Astrocyte of the spinal cord (primary cell): ENCODE measurements at regions not wholly inside any gene's neighbourhood (a gene's known extent, or its start where the extent isn't known, plus 50 kb on each side); places are given as distances from the start of the nearest gene placed in this dataset.

ENCODE experiments used
- DNase-seq: peaks from one replicate; pipeline ENCODE4 v3.0.0; 2011; ENCODE audit warnings: low read depth, low spot score
- H3K4me3 ChIP-seq: 2 replicates; pipeline ENCODE4 v1.5.1; 2011; ENCODE audit warnings: low read depth, mild to moderate bottlenecking, low read length, moderate library complexity
- in situ Hi-C: cut with HindIII; loops from 2 replicates; pipeline ENCODE4 v1.10.0; 2017; ENCODE audit warnings: low sequenced_read_pairs
- TF ChIP-seq, protein P1 (sequence below): IDR thresholded peaks from 2 replicates; pipeline ENCODE4 v1.5.1; 2012; ENCODE audit warnings: low read depth, mild to moderate bottlenecking, low read length, inconsistent platforms

DNA sequence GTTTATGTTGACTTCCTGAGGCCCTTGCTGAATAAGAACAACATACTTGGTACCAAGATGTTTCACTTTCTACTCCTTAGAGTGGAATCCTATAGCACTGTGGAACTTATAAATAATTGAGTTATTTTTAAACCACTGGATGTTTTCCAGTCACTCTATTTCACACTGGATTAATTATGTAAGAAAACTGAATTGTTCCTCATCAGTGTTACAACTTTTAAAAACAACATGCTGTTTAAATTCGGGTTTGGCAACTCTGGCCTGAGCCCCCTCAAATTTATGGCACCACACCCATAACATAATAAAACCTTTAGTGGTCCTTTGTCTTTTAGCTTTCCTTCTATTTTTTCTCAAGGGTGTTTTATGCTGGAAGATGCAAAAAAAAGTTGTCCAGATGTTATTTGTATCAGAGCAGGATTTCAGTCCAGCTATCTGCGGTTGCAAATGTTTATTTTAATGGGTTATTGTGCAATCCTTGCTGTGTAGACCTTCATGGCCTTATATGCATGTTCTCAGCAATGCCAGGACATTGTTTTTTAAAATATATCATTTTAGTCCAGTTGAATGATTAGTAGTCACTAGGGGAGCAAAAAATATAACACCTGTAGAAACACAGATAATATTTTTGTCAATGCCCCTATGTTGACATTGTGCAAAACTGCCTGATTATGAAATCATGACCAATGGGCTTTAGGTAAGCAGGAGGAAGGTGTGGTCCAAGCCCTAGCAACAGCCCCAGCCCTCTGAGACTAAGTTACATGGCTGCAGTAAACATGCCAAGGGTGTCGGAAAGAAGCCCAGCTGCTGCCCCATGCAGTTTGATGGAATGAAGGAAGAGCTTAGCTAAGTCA, 638.0 kb upstream of the ZEB2 start:
- TF ChIP-seq, protein P1, sequence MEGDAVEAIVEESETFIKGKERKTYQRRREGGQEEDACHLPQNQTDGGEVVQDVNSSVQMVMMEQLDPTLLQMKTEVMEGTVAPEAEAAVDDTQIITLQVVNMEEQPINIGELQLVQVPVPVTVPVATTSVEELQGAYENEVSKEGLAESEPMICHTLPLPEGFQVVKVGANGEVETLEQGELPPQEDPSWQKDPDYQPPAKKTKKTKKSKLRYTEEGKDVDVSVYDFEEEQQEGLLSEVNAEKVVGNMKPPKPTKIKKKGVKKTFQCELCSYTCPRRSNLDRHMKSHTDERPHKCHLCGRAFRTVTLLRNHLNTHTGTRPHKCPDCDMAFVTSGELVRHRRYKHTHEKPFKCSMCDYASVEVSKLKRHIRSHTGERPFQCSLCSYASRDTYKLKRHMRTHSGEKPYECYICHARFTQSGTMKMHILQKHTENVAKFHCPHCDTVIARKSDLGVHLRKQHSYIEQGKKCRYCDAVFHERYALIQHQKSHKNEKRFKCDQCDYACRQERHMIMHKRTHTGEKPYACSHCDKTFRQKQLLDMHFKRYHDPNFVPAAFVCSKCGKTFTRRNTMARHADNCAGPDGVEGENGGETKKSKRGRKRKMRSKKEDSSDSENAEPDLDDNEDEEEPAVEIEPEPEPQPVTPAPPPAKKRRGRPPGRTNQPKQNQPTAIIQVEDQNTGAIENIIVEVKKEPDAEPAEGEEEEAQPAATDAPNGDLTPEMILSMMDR: no peak
- in situ Hi-C loops: no loop called here
- no peak overlapping the region for H3K4me3 ChIP-seq
- peak; percentile 88 for DNase-seq

DNA sequence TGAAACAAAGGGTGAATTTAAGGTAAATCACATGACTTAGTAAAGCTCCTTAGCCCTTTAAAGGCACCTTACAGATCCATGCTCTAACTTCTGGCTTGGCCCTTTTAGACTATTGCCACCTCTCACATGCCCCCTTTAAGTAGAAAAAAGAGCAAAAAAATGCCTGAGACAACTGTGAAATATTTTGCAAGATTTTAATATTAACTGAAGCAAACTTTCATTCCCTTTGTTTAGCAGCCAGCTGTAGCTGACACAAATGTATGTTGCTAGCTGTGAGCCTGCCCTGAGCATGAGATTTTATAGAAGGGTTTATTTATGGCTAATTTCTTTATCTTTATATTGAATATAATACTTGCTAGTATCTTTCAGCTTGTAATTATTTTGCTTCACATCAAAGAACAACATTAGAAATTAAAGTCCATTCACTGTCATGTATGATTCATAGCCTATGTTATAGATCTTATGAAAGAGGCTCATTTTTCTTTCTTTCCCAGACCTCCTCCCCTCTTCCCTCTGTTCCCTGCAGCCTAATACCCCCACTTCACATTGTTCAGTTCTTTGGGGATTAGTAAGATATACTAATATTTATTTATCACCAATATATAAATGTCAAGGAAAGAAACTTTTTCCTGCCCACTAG, 637.2 kb upstream of the ZEB2 start:
- in situ Hi-C loops: no loop called here
- TF ChIP-seq, protein P1: no peak

DNA sequence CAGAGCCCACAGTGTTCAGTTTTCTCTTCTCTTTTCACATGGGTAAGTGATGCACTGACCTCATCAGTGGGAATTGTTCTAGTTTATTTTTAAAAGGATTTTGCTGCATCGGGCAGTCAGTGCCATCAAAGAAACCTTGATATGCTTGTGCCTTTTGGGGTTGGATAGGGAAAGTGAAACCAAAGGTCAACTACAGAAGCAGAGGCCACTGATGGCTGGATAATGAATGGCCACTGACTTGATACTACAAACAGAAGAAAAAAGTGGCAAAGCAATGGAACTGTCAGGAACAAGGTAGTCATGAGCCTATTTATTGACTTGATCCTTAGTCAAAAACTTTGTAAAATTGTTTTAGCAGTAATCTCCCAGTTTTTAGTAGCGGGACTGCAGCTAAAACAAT, 636.3 kb upstream of the ZEB2 start:
- in situ Hi-C loops: no loop called here
- DNase-seq: no peak
- H3K4me3 ChIP-seq: no peak overlapping the region
- TF ChIP-seq, protein P1: no peak

More for the DNA sequence above, 637.2 kb upstream of the ZEB2 start:
- DNase-seq: no peak
- no peak overlapping the region for H3K4me3 ChIP-seq

DNA sequence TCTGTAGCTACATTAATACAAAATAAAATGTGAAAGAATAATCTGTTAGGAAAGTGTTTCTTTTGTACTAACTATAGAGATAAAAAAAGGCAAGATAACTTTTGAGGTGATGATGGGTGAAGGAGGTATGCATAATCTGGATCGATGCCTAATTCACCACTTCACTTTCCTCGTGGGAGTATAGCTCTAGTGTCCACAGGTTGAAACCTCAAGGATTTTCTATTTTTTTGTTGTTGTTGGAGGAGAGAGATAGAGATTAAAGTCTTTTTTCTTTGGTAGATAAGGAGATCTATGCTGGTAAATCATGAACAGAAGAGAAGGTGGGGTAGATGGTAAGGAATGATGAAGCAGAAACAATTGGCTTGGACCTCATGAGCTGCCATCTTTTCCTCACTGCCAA, 635.3 kb upstream of the ZEB2 start:
- TF ChIP-seq, protein P1: no peak
- in situ Hi-C loops: no loop called here
- DNase-seq: no peak
- H3K4me3 ChIP-seq: no peak overlapping the region

DNA sequence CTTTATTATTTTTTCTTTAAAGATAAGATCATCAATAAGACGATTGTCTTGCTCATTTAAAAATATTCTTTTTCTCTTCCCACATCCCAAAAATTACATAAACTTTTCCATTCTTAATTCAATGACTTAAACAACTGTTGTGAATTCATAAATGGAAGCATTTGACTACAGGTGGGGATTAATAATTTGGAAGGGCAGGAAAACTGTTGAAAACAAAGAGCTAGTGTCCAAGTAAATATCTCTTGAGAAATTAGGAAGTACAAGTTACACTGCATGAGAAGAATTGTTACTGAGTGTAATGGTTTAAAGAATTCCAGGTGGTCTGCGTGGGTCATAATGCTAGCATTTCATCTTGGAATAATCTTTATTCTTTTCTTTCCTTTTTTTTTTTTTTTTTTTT, 634.8 kb upstream of the ZEB2 start:
- no peak overlapping the region for H3K4me3 ChIP-seq
- in situ Hi-C loops: no loop called here
- DNase-seq: no peak
- TF ChIP-seq, protein P1: no peak

DNA sequence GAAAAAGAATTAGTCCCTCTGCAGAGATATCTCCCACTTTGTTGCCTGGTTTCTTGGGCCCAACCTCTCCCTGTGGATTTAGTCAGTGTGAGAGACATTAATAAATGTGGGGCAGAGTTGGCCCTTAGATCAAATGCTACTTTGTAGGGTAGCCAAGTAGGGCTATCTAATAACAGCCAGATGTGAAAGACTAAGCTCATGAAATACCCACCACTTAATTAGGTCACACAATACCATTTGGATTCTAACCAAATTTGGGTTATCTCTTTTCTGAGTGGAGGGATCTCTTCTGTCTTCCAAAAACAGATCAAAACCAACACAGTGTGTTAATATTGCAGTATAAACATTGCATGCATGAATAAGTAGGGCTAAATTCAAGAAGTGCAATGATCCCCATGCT, 626.8 kb upstream of the ZEB2 start:
- in situ Hi-C loops: no loop called here

More for the DNA sequence above, 626.8 kb upstream of the ZEB2 start:
- TF ChIP-seq, protein P1: no peak
- no peak for DNase-seq
- no peak overlapping the region for H3K4me3 ChIP-seq
